GM23248 (cell line): ENCODE measurements at regions not wholly inside any gene's neighbourhood (a gene's known extent, or its start where the extent isn't known, plus 50 kb on each side); places are given as distances from the start of the nearest gene placed in this dataset.
"Not testable (repeated sequence)": the region's sequence is repeated elsewhere in the genome, so short reads cannot be mapped to it uniquely, and the experiment has no call there.

Experiments
- DNase-seq: peaks from one replicate; pipeline ENCODE4 v3.0.0-alpha.2; 2015
- H2AFZ ChIP-seq: fragments of 200-600 bp; sonication (generic); 2 replicates; pipeline ENCODE4 v1.6.1; 2016; ENCODE audit warnings: antibody characterized with exemption
- H3F3A ChIP-seq: fragments of 200-600 bp; sonication (generic); 2 replicates; pipeline ENCODE4 v1.6.1; 2016; ENCODE audit warnings: mild to moderate bottlenecking, antibody characterized with exemption, mixed run types; ENCODE audit not compliant: insufficient read depth
- H3K27ac ChIP-seq: fragments of 200-600 bp; sonication (generic); 2 replicates; pipeline ENCODE4 v1.5.1; 2016; ENCODE audit warnings: mild to moderate bottlenecking
- H3K27me3 ChIP-seq: fragments of 200-600 bp; sonication (generic); replicated peaks from 2 replicates; pipeline ENCODE4 v1.6.1; 2016; ENCODE audit warnings: mild to moderate bottlenecking; ENCODE audit not compliant: insufficient read depth
- H3K36me3 ChIP-seq: fragments of 200-600 bp; sonication (generic); 2 replicates; pipeline ENCODE4 v1.6.1; 2016; ENCODE audit warnings: low read depth, mild to moderate bottlenecking
- H3K4me1 ChIP-seq: fragments of 200-600 bp; sonication (generic); 2 replicates; pipeline ENCODE4 v1.6.1; 2016; ENCODE audit warnings: mild to moderate bottlenecking; ENCODE audit not compliant: insufficient read depth
- H3K4me2 ChIP-seq: fragments of 200-600 bp; sonication (generic); one replicate; pipeline ENCODE4 v1.6.1; 2016; ENCODE audit warnings: mild to moderate bottlenecking; ENCODE audit not compliant: unreplicated experiment
- H3K4me3 ChIP-seq: fragments of 200-600 bp; sonication (generic); 2 replicates; pipeline ENCODE4 v1.5.1; 2016; ENCODE audit warnings: mild to moderate bottlenecking
- H3K79me2 ChIP-seq: fragments of 200-600 bp; sonication (generic); 2 replicates; pipeline ENCODE4 v1.6.1; 2016; ENCODE audit warnings: mild to moderate bottlenecking; ENCODE audit not compliant: insufficient read depth
- H3K9ac ChIP-seq: fragments of 200-600 bp; sonication (generic); 2 replicates; pipeline ENCODE4 v1.6.1; 2016; ENCODE audit warnings: mild to moderate bottlenecking
- H3K9me2 ChIP-seq: fragments of 200-600 bp; sonication (generic); 2 replicates; pipeline ENCODE4 v1.6.1; 2016; ENCODE audit warnings: mixed run types, mild to moderate bottlenecking, moderate library complexity; ENCODE audit not compliant: insufficient read depth
- H3K9me3 ChIP-seq: fragments of 200-600 bp; sonication (generic); one replicate; pipeline ENCODE4 v1.6.1; 2017; ENCODE audit warnings: low read depth
- H4K20me1 ChIP-seq: fragments of 200-600 bp; sonication (generic); 2 replicates; pipeline ENCODE4 v1.6.0; 2016; ENCODE audit not compliant: insufficient read depth
- EZH2 ChIP-seq: fragments of 200-600 bp; sonication (generic); IDR thresholded peaks from 2 replicates; pipeline ENCODE4 v1.6.1; 2018; ENCODE audit warnings: antibody characterized with exemption, mild to moderate bottlenecking; ENCODE audit not compliant: insufficient read depth, poor library complexity, severe bottlenecking
- EZH2phosphoT487 ChIP-seq: fragments of 200-600 bp; sonication (generic); IDR thresholded peaks from 2 replicates; pipeline ENCODE4 v1.6.1; 2018; ENCODE audit warnings: antibody characterized with exemption, moderate library complexity, mild to moderate bottlenecking, low read depth; ENCODE audit not compliant: insufficient read depth
- WGBS, 2 experiments: methylation state at CpG; one replicate each; pipeline ENCODE4 v1.1.6; 2015 to 2017; ENCODE audit warnings: low lambda C conversion rate in 2 of 2, low coverage in 1 of 2; ENCODE audit errors: missing lambda C conversion rate in 2 of 2; 5-methylcytosine and 5-hydroxymethylcytosine counted together
- in situ Hi-C: fragments of 300-500 bp; cut with MboI; formaldehyde crosslinking; loops from 2 replicates; pipeline ENCODE4 v1.15.0; 2020

- in situ Hi-C loops: loop anchor here (25.0 kb wide), 1 partner anchor 614 kb away; no protein-coding TSS in a partner anchor
- Histone ChIP-seq H3K4me2 (no peak overlapping the region), H4K20me1 (no peaks in the 10 kb centered on the region), H3K9ac (no peak overlapping the region), H3K9me2 (no peaks in the 10 kb centered on the region), H2AFZ (no peak overlapping the region), H3K4me1 (no peaks in the 10 kb centered on the region), H3K79me2 (no peaks in the 10 kb centered on the region), H3K27ac (no peak overlapping the region), H3K9me3 (no peaks in the 10 kb centered on the region), H3K36me3 (no peaks in the 10 kb centered on the region), H3K4me3 (no peak overlapping the region), H3K27me3 (peaks cover 5% of the 10 kb centered on the region), H3F3A (no peaks in the 10 kb centered on the region)
- DNase-seq: no peak
- TF ChIP-seq EZH2phosphoT487: no peak
- TF ChIP-seq EZH2: no peak
- WGBS, 2 experiments: 75 to 80% methylated on average over 7 of the region's 7 CpGs
These were observed 123.0 kb upstream of the HAND1 start for GRCh38 chr5:154601014-154601413.

GRCh38 chr5:154598021-154598420, 120.0 kb upstream of the HAND1 start:
- 58 to 76% methylated on average over 2 of the region's 2 CpGs for WGBS, 2 experiments

GRCh38 chr5:154596844-154597243, 118.8 kb upstream of the HAND1 start:
- H2AFZ ChIP-seq, H3K9me2 ChIP-seq, H3K4me1 ChIP-seq, H3K9me3 ChIP-seq, H3K9ac ChIP-seq, DNase-seq, H3K36me3 ChIP-seq, H4K20me1 ChIP-seq, H3K27me3 ChIP-seq, H3F3A ChIP-seq, H3K4me2 ChIP-seq, in situ Hi-C loops, H3K4me3 ChIP-seq, H3K27ac ChIP-seq, H3K79me2 ChIP-seq: not testable (repeated sequence)
- WGBS, 2 experiments: 58 to 68% methylated on average over 5 of the region's 5 CpGs

More at GRCh38 chr5:154598021-154598420, 120.0 kb upstream of the HAND1 start:
- no peak for DNase-seq
- Histone ChIP-seq H3K9me2 (no peaks in the 10 kb centered on the region), H4K20me1 (no peaks in the 10 kb centered on the region), H3K27ac (no peak overlapping the region), H3K36me3 (no peaks in the 10 kb centered on the region), H3K79me2 (no peaks in the 10 kb centered on the region), H3K4me2 (no peak overlapping the region), H3K9me3 (no peaks in the 10 kb centered on the region), H3K4me3 (no peak overlapping the region), H2AFZ (no peak overlapping the region), H3F3A (no peaks in the 10 kb centered on the region), H3K27me3 (peaks cover 5% of the 10 kb centered on the region), H3K4me1 (0 out of 2 replicates have a peak, but pooled peaks cover 4% of the 10 kb centered on the region), H3K9ac (no peak overlapping the region)
- TF ChIP-seq EZH2phosphoT487 (no peak), EZH2 (no peak)
- in situ Hi-C loops: no loop called here

- 0 out of 2 replicates have a peak, but pooled peaks cover 7% of the 10 kb centered on the region for H3K4me1 ChIP-seq
- H2AFZ ChIP-seq: no peak overlapping the region
- no peak overlapping the region for H3K4me2 ChIP-seq
- H3K27me3 ChIP-seq: peaks cover 5% of the 10 kb centered on the region
- no peak overlapping the region for H3K4me3 ChIP-seq
- no peaks in the 10 kb centered on the region for H3F3A ChIP-seq
- no peak for DNase-seq
- in situ Hi-C loops: no loop called here
- no peaks in the 10 kb centered on the region for H3K9me3 ChIP-seq
- no peaks in the 10 kb centered on the region for H3K9me2 ChIP-seq
- no peaks in the 10 kb centered on the region for H3K36me3 ChIP-seq
- no peak overlapping the region for H3K27ac ChIP-seq
- TF ChIP-seq EZH2 (no peak), EZH2phosphoT487 (no peak)
- no peaks in the 10 kb centered on the region for H4K20me1 ChIP-seq
- no peaks in the 10 kb centered on the region for H3K79me2 ChIP-seq
- H3K9ac ChIP-seq: no peak overlapping the region
- 44 to 52% methylated on average over 9 of the region's 9 CpGs for WGBS, 2 experiments
These were observed 117.6 kb upstream of the HAND1 start for GRCh38 chr5:154595662-154596061.

GRCh38 chr5:154593796-154594195, 115.8 kb upstream of the HAND1 start:
- TF ChIP-seq EZH2phosphoT487 (no peak), EZH2 (no peak)
- Histone ChIP-seq H3K4me2 (no peak overlapping the region), H4K20me1 (no peaks in the 10 kb centered on the region), H3K36me3 (no peaks in the 10 kb centered on the region), H3K79me2 (no peaks in the 10 kb centered on the region), H2AFZ (no peak overlapping the region), H3K9me2 (no peaks in the 10 kb centered on the region), H3K4me3 (no peak overlapping the region), H3K4me1 (0 out of 2 replicates have a peak, but pooled peaks cover 7% of the 10 kb centered on the region), H3K9me3 (no peaks in the 10 kb centered on the region), H3K27me3 (peaks cover 5% of the 10 kb centered on the region), H3K9ac (no peak overlapping the region), H3K27ac (no peak overlapping the region), H3F3A (no peaks in the 10 kb centered on the region)
- in situ Hi-C loops: no loop called here
- no peak for DNase-seq
